Tibial nerve (tissue), 3 donors: ENCODE measurements at regions not wholly inside any gene's neighbourhood (a gene's known extent, or its start where the extent isn't known, plus 50 kb on each side); places are given as distances from the start of the nearest gene placed in this dataset.

Source experiments
- CTCF ChIP-seq, 5 experiments: fragments of 200-600 bp in 3 of 5; fragments of 450-650 bp in 2 of 5; sonication (generic) in 3 of 5; IDR thresholded peaks; one replicate each; pipeline ENCODE4 v1.5.1; 2016 to 2019; ENCODE audit warnings: antibody characterized with exemption in 5 of 5, mild to moderate bottlenecking in 3 of 5, moderate library complexity in 2 of 5
- POLR2A ChIP-seq, 2 donors: fragments of 450-650 bp; IDR thresholded peaks; one replicate each; pipeline ENCODE4 v1.6.1; 2017; ENCODE audit warnings: antibody characterized with exemption in 2 of 2, mild to moderate bottlenecking in 2 of 2, moderate library complexity in 2 of 2

GRCh38 chr9:87140142-87140541, 192.8 kb upstream of the GAS1 start:
- no peak for TF ChIP-seq CTCF (IDR thresholded peaks at IDR 0.05)
- TF ChIP-seq POLR2A (IDR thresholded peaks at IDR 0.05), result no peak
